HG03432 (cell line): ENCODE measurements at regions not wholly inside any gene's neighbourhood (a gene's known extent, or its start where the extent isn't known, plus 50 kb on each side); places are given as distances from the start of the nearest gene placed in this dataset.
"Not testable (repeated sequence)": the region's sequence is repeated elsewhere in the genome, so short reads cannot be mapped to it uniquely, and the experiment has no call there.

Experiments used
- ATAC-seq: cut with Tn5 transposase; IDR thresholded peaks from one replicate; pipeline ENCODE4 v1.9.1; 2021; ENCODE audit warnings: mild to moderate bottlenecking, moderate library complexity; ENCODE audit not compliant: unreplicated experiment

DNA sequence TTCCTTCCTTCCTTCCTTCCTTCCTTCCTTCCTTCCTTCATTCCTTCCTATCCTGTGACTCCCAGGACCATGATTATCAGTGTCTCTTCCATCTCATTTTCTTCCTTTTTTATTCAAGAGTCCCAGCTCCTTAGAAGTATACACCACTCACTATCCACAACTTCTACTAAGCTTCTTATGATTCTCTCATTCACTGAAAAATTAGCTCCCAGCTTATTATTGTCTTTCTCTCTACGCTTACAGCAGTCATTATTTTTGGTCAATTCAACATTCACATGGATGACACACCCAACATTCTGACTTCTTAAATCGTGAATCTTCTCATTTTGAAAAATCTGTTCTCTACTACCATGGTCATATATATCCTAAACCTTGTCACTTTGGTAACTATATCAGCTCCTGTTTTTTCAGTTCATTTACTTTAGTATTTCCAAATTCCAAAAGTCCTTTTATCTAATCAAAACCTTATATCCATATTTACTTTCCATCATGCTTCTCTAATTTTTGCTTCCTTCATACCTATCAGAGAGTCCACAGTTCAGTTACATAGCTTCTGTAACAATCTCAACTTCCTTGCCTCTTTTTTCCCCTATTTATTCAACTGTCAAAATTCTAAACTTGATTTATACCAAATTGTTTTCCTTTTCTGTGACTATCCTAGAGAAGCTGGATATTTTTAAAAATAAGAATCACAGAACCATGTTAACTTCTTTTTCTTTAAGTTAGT, 677.5 kb downstream of the RAPGEF2 start:
- no peak for ATAC-seq

- ATAC-seq: no peak
Measured at GRCh38 chr4:159787901-159788300, 685.0 kb downstream of the RAPGEF2 start.

DNA sequence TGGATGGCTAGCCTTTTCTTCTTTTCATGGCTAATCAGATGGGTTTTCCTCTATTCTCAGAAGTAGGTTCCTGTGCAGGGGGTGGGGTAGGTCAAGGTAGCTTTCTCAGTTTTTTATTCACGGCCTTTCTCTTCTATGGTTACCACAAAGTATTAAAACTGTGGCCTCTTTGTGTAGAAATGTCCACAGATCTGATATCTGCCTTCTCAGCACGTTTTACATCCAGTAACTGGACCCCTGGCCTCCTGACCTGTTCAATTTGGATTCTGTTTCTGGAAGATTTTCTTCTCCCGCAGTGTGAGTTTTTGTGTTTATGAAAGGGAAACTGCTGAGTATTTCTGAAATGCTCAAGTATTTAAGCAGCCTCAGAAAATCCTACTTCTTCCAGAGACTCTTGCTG, 688.5 kb downstream of the RAPGEF2 start:
- no peak for ATAC-seq

DNA sequence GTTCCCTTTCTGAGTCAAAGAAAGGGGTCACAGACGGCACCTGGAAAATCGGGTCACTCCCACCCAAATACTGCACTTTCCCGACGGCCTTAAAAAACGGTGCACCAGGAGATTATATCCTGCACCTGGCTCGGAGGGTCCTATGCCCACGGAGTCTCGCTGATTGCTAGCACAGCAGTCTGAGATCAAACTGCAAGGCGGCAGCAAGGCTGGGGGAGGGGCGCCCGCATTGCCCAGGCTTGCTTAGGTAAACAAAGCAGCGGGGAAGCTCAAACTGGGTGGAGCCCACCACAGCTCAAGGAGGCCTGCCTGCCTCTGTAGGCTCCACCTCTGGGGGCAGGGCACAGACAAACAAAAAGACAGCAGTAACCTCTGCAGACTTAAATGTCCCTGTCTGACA, 701.7 kb downstream of the RAPGEF2 start:
- ATAC-seq: not testable (repeated sequence)

- ATAC-seq: no peak
Measured at GRCh38 chr4:159823743-159824142, 720.9 kb downstream of the RAPGEF2 start.

DNA sequence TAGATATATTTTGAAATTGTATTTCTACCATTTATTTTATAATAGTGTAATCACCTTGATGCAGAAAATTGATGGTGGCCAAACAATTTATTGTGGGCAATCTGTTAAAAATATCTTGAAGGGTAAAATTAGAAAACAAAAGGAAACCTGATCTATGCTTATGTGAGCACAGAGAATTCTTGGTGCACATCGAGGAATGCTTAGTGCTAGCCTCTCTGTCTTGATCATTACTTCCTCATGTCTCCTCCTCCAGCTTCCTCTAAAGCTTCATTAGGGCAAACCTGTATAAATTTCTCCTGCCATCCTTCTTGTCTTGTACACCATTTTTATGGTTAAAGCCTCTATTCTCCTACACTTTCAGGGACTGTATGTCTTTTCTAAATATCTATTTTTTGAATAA, 725.8 kb downstream of the RAPGEF2 start:
- no peak for ATAC-seq

GRCh38 chr4:159829184-159829583, 726.3 kb downstream of the RAPGEF2 start:
- no peak for ATAC-seq

DNA sequence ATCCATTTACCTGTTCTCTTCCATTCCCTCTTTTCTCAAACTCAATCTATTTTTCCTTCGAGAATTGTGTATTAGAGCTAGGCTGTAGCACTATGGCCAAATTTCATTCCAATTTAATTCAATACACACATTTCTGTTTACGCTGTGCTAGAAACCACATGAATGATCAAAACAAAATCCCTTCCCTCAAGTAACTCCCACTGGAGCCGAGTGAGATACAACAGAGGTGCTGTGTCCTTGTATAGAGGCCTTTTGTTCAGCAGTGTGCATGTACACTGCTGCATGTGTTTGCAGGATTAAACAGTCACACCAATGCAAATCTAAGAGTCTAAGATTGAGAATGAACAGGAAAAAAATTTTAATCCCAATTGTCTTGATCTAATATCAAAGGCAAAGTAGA, 734.2 kb downstream of the RAPGEF2 start:
- ATAC-seq: no peak

GRCh38 chr4:159855731-159856130, 752.9 kb downstream of the RAPGEF2 start:
- ATAC-seq: no peak

DNA sequence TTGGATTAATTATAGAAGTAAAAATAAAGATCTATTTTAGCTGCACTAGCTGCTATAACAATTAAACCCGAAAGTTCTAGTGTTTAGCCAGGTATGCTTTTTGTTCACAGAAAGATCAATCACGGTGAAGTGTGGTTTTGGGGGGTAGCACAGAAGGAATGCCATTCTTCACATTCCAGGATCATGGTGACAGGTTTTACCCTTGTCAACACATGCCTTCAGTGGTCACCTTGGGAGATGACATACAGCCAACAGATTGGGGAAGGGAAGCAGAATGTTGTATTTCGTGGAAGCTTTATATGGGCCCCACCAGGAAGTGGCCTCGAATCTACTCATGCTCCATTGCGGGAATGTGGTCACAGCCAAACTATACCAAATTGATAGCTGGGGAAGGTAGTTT, 753.6 kb downstream of the RAPGEF2 start:
- no peak for ATAC-seq

- ATAC-seq: no peak
Measured at GRCh38 chr4:159859656-159860148, 756.8 kb downstream of the RAPGEF2 start.

GRCh38 chr4:159860945-159861344, 758.1 kb downstream of the RAPGEF2 start:
- ATAC-seq: no peak

DNA sequence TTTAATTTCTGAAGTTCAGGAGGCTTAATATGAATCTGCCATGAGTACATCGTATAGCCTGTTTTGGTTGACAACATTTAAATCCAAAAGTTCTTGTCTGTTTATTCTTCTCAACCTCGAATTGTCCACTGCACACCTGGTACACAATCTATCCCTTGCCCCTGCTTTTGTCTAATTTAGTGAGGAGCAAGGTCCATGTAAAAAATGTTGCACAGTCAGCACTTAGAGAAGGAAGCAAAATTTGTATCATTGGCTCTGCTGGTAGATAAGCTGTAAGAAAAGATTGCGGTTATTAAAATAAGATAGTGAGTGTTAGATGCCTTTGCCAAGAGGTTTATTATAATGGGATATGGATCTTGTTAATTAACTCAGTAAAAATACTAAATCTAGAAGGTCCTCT, 761.5 kb downstream of the RAPGEF2 start:
- no peak for ATAC-seq

GRCh38 chr4:159867673-159868072, 764.8 kb downstream of the RAPGEF2 start:
- ATAC-seq: no peak

DNA sequence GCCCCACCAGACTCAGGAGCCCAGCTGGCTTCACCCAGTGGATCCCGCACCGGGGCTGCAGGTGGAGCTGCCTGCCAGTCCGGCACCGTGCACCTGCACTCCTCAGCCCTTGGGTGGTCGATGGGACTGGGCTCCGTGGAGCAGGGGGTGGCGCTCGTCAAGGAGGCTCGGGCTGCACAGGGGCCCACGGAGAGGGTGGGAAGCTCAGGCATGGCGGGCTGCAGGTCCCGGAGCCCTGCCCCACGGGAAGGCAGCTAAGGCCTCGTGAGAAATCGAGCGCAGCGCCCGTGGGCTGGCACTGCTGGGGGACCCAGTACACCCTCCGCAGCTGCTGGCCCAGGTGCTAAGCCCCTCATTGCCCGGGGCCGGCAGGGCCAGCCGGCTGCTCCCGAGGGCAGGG, 766.1 kb downstream of the RAPGEF2 start:
- not testable (repeated sequence) for ATAC-seq

DNA sequence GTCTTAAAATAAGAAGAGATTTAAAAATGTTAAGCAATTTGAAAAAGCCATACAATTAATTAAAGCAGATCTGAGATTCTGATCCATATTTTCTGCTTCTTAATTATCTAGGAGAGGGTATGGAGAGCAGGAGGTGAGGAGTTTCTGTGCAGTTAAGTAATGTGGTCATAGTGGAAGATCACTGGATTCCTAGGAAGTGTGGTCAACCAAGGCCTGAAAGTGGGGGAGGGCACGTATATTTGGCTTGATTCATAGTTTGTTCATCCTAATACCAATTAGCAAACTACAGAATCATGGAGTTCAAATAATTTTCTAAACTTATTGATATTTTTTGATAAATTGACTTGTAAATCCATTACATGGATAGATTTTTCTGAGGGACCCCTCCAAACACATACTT, 768.3 kb downstream of the RAPGEF2 start:
- ATAC-seq: no peak

- ATAC-seq: no peak
Measured at GRCh38 chr4:159881158-159881557, 778.3 kb downstream of the RAPGEF2 start.

DNA sequence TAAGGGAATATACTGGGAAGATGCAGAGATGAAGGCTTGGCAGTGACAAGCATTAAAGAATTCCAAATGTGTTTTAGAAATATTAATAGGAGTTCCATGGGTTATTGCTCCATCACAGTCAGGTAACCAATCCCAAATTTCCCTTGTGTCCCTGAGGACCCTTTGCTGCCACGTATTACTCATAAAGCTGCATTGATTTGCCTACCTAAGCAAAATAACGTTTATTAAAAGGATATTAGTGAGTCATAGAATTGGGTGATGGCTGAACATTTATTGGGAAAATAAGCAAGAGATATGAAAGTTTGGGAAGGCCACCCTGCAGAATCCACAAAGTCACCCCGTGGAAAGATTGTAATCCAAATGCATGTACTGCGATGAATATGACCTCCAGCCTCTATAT, 782.1 kb downstream of the RAPGEF2 start:
- ATAC-seq: no peak

GRCh38 chr4:159899596-159899995, 796.7 kb downstream of the RAPGEF2 start:
- no peak for ATAC-seq

DNA sequence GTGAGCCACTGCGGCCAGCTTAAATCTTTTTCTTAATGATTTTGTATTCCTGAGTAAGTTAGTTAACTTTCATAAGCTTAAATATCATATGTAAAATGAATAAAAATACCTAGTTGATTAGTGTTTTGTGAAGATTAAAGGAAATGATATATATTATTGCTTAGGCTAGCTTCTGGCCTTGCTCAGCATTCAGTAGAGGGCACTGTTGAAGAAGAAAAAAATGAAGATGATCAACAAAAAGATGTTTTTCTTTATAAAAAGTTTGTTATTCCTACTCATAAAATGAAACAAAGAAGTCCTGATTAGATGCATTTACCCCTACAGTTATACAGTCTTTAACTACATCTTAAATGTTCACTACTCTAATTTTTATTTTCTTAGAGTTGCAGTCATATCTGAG, 797.7 kb downstream of the RAPGEF2 start:
- ATAC-seq: no peak

DNA sequence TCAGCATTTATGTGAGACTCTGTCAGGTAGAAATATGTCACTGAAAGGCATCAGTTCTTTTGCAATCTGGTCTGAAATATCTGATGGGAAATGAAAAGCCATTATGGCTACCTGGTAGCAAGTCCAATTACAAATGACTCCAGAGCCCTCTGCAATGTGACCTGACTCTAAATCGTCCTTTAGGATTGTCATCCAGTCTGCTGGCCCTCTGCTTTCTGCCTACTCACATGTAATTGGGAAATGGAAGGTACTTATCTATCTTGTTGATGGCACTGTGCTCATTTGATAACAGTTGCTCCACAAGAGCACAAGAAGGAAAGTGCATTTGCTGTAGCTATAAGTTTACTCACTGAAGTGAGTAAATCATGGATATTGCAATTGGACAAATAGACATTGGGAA, 799.8 kb downstream of the RAPGEF2 start:
- no peak for ATAC-seq

DNA sequence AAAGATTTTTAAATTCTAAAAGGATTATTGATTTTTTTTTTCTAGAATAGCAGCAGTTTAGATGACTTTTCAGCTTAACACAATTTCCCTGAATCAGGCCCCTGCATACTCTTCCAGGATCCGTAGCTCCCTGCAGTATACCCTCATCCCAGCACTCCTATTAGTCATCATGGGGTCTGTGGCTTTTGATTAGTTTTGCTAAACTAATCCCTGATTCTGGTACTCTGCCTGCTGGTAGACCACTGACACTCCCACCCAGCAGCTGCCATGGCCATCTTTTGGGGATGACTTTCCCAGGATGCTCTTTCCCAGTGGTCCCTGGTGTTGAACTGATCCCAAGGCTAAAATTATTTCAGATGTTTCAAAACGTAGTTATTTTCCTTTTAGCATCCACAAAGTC, 802.0 kb downstream of the RAPGEF2 start:
- ATAC-seq: no peak

GRCh38 chr4:159906051-159906450, 803.2 kb downstream of the RAPGEF2 start:
- no peak for ATAC-seq
